Loucy (cell line): ENCODE measurements at regions not wholly inside any gene's neighbourhood (a gene's known extent, or its start where the extent isn't known, plus 50 kb on each side); places are given as distances from the start of the nearest gene placed in this dataset.

Source experiments
- H2AFZ ChIP-seq: fragments of 200-600 bp; sonication (generic); 2 replicates; pipeline ENCODE4 v1.6.0; 2016; ENCODE audit warnings: antibody characterized with exemption, mild to moderate bottlenecking, low read length, moderate library complexity
- H3F3A ChIP-seq: fragments of 200-600 bp; 2 replicates; pipeline ENCODE4 v1.6.0; 2016; ENCODE audit warnings: antibody characterized with exemption, low read depth, mild to moderate bottlenecking
- H3K27me3 ChIP-seq: fragments of 200-600 bp; sonication (generic); 2 replicates; pipeline ENCODE4 v1.6.1; 2014; ENCODE audit warnings: low read length, mild to moderate bottlenecking; ENCODE audit not compliant: insufficient read depth, poor library complexity, severe bottlenecking
- H3K36me3 ChIP-seq: fragments of 200-600 bp; sonication (generic); 2 replicates; pipeline ENCODE4 v1.6.1; 2016; ENCODE audit warnings: low read length; ENCODE audit not compliant: insufficient read depth
- H3K4me1 ChIP-seq: fragments of 200-600 bp; sonication (generic); 2 replicates; pipeline ENCODE4 v1.5.1; 2014; ENCODE audit warnings: low read length, mild to moderate bottlenecking; ENCODE audit not compliant: insufficient read depth, poor library complexity, severe bottlenecking
- H3K4me2 ChIP-seq: fragments of 200-600 bp; sonication (generic); 2 replicates; pipeline ENCODE4 v1.6.0; 2014; ENCODE audit warnings: antibody characterized with exemption, low read length, low read depth, mild to moderate bottlenecking; ENCODE audit not compliant: poor library complexity, severe bottlenecking
- H3K4me3 ChIP-seq: fragments of 200-600 bp; sonication (generic); 2 replicates; pipeline ENCODE4 v1.5.1; 2014; ENCODE audit warnings: low read length, mild to moderate bottlenecking, mixed read lengths; ENCODE audit not compliant: poor library complexity, severe bottlenecking
- H3K79me2 ChIP-seq: fragments of 200-600 bp; sonication (generic); 2 replicates; pipeline ENCODE4 v1.6.1; 2014; ENCODE audit warnings: low read length; ENCODE audit not compliant: insufficient read depth
- H3K9ac ChIP-seq: fragments of 200-600 bp; sonication (generic); 2 replicates; pipeline ENCODE4 v1.6.0; 2014; ENCODE audit warnings: mild to moderate bottlenecking, low read depth, low read length, moderate library complexity; ENCODE audit not compliant: poor library complexity, severe bottlenecking
- H3K9me2 ChIP-seq: fragments of 200-600 bp; sonication (generic); replicated peaks from 2 replicates; pipeline ENCODE4 v1.6.1; 2016; ENCODE audit warnings: low read depth, low read length, mixed read lengths
- H3K9me3 ChIP-seq: fragments of 200-600 bp; sonication (generic); 2 replicates; pipeline ENCODE4 v1.6.1; 2014; ENCODE audit warnings: mild to moderate bottlenecking, antibody characterized with exemption, low read length, low read depth; ENCODE audit not compliant: insufficient read depth
- H4K20me1 ChIP-seq: fragments of 200-600 bp; sonication (generic); 2 replicates; pipeline ENCODE4 v1.6.0; 2014; ENCODE audit warnings: antibody characterized with exemption, low read length, mild to moderate bottlenecking; ENCODE audit not compliant: insufficient read depth, poor library complexity, severe bottlenecking
- EZH2phosphoT487 ChIP-seq: fragments of 200-600 bp; IDR thresholded peaks from 2 replicates; pipeline ENCODE4 v1.6.1; 2018; ENCODE audit warnings: antibody characterized with exemption, mild to moderate bottlenecking, moderate library complexity, borderline replicate concordance
- TF ChIP-seq, protein P1 (sequence below): fragments of 200-600 bp; sonication (generic); conservative IDR thresholded peaks from 2 replicates; pipeline ENCODE4 v1.5.1; 2014; ENCODE audit warnings: mild to moderate bottlenecking, antibody characterized with exemption, low read length

DNA sequence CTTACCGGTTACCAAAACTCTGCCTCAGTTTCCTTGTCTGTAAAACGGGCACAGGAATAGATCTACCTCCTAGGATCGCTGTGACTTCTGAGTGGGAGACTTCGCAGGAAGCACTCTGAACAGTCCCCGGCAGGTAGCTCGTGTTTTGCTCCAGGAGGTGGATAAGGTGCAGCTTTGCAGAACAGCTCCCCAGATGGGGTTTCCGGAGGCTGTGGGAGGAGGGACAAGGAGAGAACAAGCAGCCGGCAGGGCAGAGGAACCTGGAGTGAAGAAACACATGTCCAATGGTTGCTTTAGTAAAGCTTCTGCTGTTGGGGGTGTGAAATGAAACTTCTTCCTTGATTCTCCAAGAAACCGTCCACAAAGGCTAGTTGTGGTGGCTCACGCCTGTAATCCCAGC is 95.5 kb upstream of the TARDBP start:
- no peaks in the 10 kb centered on the region for H3K36me3 ChIP-seq
- no peaks in the 10 kb centered on the region for H3K9me3 ChIP-seq
- H4K20me1 ChIP-seq: no peaks in the 10 kb centered on the region
- no peaks in the 10 kb centered on the region for H3K27me3 ChIP-seq
- H3K4me1 ChIP-seq: peaks cover 45% of the 10 kb centered on the region
- peaks cover 10% of the 10 kb centered on the region for H3F3A ChIP-seq
- H2AFZ ChIP-seq: no peak overlapping the region
- H3K9me2 ChIP-seq: no peaks in the 10 kb centered on the region
- peak overlapping the region; percentile 72 for H3K4me3 ChIP-seq
- peak overlapping the region; percentile 89 for H3K9ac ChIP-seq
- peak overlapping the region; percentile 76 for H3K4me2 ChIP-seq
- TF ChIP-seq, protein P1, sequence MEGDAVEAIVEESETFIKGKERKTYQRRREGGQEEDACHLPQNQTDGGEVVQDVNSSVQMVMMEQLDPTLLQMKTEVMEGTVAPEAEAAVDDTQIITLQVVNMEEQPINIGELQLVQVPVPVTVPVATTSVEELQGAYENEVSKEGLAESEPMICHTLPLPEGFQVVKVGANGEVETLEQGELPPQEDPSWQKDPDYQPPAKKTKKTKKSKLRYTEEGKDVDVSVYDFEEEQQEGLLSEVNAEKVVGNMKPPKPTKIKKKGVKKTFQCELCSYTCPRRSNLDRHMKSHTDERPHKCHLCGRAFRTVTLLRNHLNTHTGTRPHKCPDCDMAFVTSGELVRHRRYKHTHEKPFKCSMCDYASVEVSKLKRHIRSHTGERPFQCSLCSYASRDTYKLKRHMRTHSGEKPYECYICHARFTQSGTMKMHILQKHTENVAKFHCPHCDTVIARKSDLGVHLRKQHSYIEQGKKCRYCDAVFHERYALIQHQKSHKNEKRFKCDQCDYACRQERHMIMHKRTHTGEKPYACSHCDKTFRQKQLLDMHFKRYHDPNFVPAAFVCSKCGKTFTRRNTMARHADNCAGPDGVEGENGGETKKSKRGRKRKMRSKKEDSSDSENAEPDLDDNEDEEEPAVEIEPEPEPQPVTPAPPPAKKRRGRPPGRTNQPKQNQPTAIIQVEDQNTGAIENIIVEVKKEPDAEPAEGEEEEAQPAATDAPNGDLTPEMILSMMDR: no peak
- no peak for TF ChIP-seq EZH2phosphoT487
- H3K79me2 ChIP-seq: peaks cover 35% of the 10 kb centered on the region

- Histone ChIP-seq H3K27me3 (no peaks in the 10 kb centered on the region), H3K4me3 (peak overlapping the region; percentile 72), H2AFZ (no peak overlapping the region), H3K36me3 (no peaks in the 10 kb centered on the region), H3K9ac (peak overlapping the region; percentile 89), H3K9me3 (no peaks in the 10 kb centered on the region), H3F3A (peaks cover 10% of the 10 kb centered on the region), H3K9me2 (no peaks in the 10 kb centered on the region), H3K79me2 (peaks cover 35% of the 10 kb centered on the region), H4K20me1 (no peaks in the 10 kb centered on the region), H3K4me2 (peak overlapping the region; percentile 76), H3K4me1 (peaks cover 45% of the 10 kb centered on the region)
- TF ChIP-seq, protein P1: 0 out of 2 replicates have a peak, but pooled peaks have one; percentile 26
- TF ChIP-seq EZH2phosphoT487: no peak
Measured at GRCh38 chr1:10917513-10918454, 94.7 kb upstream of the TARDBP start.

- Histone ChIP-seq H3K9ac (peak overlapping the region; percentile 68), H3K4me1 (peaks cover 45% of the 10 kb centered on the region), H3F3A (peaks cover 10% of the 10 kb centered on the region), H2AFZ (no peak overlapping the region), H3K9me2 (no peaks in the 10 kb centered on the region), H4K20me1 (no peaks in the 10 kb centered on the region), H3K79me2 (peaks cover 29% of the 10 kb centered on the region), H3K4me3 (peak overlapping the region; percentile 72), H3K27me3 (no peaks in the 10 kb centered on the region), H3K4me2 (peak overlapping the region; percentile 76), H3K36me3 (no peaks in the 10 kb centered on the region), H3K9me3 (no peaks in the 10 kb centered on the region)
- no peak for TF ChIP-seq EZH2phosphoT487
- TF ChIP-seq, protein P1: no peak
Measured at GRCh38 chr1:10918531-10918930, 93.9 kb upstream of the TARDBP start.
